ENCODE measurements at regions not wholly inside any gene's neighbourhood (a gene's known extent, or its start where the extent isn't known, plus 50 kb on each side); places are given as distances from the start of the nearest gene placed in this dataset.

DNA sequence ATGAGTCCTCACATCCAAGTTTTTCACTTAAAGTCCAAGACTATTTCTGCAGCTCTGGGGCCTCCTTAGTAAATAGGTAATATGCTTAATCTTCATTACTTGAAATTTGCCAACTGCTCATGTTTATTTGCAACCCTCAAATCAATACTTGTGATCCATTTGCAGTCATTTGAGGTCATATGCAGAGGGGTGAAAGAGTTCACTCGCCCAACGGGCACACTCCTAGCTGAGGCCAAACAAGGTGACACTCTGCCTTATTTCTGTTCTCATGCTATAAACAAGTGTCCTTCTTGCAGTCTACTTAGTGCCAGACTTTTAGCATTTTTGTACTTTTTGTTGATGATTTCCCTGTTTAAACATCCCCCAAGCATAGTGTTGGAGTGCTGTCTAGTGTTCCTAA lies 409.9 kb downstream of the AEBP2 start:
- no peaks in the 10 kb centered on the region for H3K4me1 Mint-ChIP-seq
- H3K36me3 Mint-ChIP-seq, result no peaks in the 10 kb centered on the region
- H3K4me3 Mint-ChIP-seq, result no peak overlapping the region
- DNase-seq (ENCODE audit: low spot score in 2 of 2) (no peak), ATAC-seq (no peak)
- peaks cover 3% of the 10 kb centered on the region for H3K9me3 Mint-ChIP-seq
- no peak overlapping the region for H3K27ac Mint-ChIP-seq

GRCh38 chr12:19850346-19851065 lies 411.2 kb downstream of the AEBP2 start:
- Mint-ChIP-seq H3K9me3 (peaks cover 3% of the 10 kb centered on the region), H3K4me1 (no peaks in the 10 kb centered on the region), H3K4me3 (no peak overlapping the region), H3K36me3 (no peaks in the 10 kb centered on the region), H3K27ac (no peak overlapping the region)
- DNase-seq (ENCODE audit: low spot score in 2 of 2) (no peak), ATAC-seq (no peak)

DNA sequence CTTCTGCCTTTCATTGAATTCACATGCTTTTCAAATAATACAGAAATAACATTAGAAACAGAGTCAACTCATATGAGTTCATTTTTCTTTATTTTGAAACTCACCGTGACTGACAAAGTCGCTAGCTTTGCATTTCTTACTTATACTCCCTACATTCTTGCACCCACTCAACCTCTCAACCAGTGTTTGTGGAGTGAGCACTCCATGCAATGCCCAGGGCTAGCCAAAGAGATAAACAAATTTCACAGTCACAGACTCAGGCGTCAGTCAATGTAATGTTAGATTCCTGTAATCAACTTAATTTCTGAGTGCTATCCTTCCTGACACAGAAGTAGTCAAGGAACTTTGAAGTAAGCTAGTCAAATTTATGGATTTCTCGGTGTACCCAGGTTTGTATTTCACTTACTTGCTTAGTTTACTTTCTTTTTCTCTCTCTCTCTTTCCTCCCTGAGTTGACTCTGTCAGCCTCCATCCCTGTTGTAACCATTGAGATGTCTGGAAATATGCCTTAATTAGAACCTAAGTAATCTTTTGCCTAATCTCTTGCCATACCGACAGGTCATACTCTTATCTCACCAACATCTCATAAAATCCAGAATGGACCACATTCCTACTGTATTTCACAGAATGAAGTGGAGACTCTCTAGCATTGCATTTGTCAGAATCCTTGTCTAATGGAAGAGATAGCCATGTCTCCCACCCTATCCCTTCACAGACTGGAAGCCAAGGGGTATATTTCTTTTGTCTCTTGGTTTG lies 413.0 kb downstream of the AEBP2 start:
- ATAC-seq (no peak), DNase-seq (ENCODE audit: low spot score in 2 of 2) (no peak)
- no peaks in the 10 kb centered on the region for H3K4me1 Mint-ChIP-seq
- peaks cover 6% of the 10 kb centered on the region for H3K9me3 Mint-ChIP-seq
- H3K4me3 Mint-ChIP-seq, result no peak overlapping the region
- no peaks in the 10 kb centered on the region for H3K36me3 Mint-ChIP-seq
- no peak overlapping the region for H3K27ac Mint-ChIP-seq

GRCh38 chr12:19855851-19856250 lies 416.6 kb downstream of the AEBP2 start:
- Mint-ChIP-seq H3K9me3 (peaks cover 2% of the 10 kb centered on the region), H3K4me1 (no peaks in the 10 kb centered on the region), H3K36me3 (no peaks in the 10 kb centered on the region), H3K4me3 (no peak overlapping the region), H3K27ac (no peak overlapping the region)
- DNase-seq (ENCODE audit: low spot score in 2 of 2) (no peak), ATAC-seq (no peak)

DNA sequence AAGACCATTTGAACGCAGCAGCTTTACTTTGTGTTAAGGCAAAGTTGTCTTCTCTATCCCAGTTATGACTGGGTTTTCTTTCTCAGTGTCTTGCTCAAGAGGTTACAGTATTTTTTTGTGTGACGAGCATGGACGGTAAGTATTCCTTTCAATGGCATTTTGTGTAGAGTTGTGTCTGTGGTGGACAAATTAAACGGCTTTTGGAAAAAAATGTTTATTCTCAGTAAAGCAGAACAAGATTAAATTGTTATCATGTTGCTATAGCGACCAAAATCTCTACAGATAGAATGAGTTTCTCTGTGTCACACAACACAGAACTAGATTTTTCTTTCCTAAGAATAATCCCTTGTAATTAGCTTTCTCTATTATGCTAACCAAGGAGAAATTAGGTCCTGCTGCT lies 417.1 kb downstream of the AEBP2 start:
- H3K9me3 Mint-ChIP-seq, result peaks cover 5% of the 10 kb centered on the region
- no peak overlapping the region for H3K27ac Mint-ChIP-seq
- ATAC-seq (no peak), DNase-seq (ENCODE audit: low spot score in 2 of 2) (no peak)
- H3K4me1 Mint-ChIP-seq, result no peaks in the 10 kb centered on the region
- H3K36me3 Mint-ChIP-seq, result no peaks in the 10 kb centered on the region
- H3K4me3 Mint-ChIP-seq, result no peak overlapping the region

- Mint-ChIP-seq H3K9me3 (peaks cover 5% of the 10 kb centered on the region), H3K4me1 (no peaks in the 10 kb centered on the region), H3K27ac (no peak overlapping the region), H3K36me3 (no peaks in the 10 kb centered on the region), H3K4me3 (no peak overlapping the region)
- DNase-seq (ENCODE audit: low spot score in 2 of 2), result no peak
- ATAC-seq, result no peak
Observed at GRCh38 chr12:19857204-19857603, 417.9 kb downstream of the AEBP2 start.

DNA sequence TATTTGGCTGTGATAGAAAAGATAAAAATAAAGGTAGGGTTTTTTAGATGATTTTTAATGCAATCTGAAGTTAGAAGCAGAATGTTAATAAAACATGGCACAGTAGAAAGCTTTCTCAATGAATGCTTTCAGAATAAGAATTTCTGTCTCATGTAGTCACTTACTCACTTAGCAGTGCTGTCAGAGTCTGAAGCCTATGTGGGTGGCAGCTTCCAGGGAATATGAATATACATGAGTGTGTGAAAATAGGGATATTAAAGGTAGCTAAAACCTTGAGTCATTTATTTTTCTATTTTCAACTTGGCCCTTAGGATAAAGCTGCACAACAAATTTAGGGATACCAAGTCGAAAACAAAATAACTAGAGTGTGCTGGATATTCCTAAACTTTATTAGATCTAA lies 427.9 kb downstream of the AEBP2 start:
- no peaks in the 10 kb centered on the region for H3K36me3 Mint-ChIP-seq
- DNase-seq (ENCODE audit: low spot score in 2 of 2) (no peak), ATAC-seq (no peak)
- no peak overlapping the region for H3K27ac Mint-ChIP-seq
- H3K4me1 Mint-ChIP-seq, result no peaks in the 10 kb centered on the region
- no peaks in the 10 kb centered on the region for H3K9me3 Mint-ChIP-seq
- H3K4me3 Mint-ChIP-seq, result no peak overlapping the region

DNA sequence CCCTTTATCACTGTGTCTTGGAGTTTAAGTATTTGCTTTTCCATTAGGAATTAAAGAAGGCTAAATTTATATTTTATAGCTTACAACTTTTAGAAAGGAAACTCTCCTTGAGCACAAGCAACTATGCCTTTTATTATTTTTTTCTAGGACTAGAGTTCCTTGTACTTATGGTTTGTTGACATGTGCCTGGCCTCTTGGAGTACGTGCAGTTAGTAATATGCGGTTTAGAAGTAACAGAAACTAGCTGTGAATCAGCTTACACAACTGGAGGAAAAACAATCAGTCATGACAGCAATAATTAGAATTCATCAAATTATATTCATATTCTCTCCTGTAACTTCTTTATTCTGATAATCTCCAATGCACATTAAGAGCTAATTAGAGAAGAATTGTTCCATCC lies 428.7 kb downstream of the AEBP2 start:
- Mint-ChIP-seq H3K4me3 (no peak overlapping the region), H3K4me1 (no peaks in the 10 kb centered on the region), H3K27ac (no peak overlapping the region), H3K36me3 (no peaks in the 10 kb centered on the region), H3K9me3 (no peaks in the 10 kb centered on the region)
- ATAC-seq, result peak; percentile 46
- no peak for DNase-seq (ENCODE audit: low spot score in 2 of 2)

DNA sequence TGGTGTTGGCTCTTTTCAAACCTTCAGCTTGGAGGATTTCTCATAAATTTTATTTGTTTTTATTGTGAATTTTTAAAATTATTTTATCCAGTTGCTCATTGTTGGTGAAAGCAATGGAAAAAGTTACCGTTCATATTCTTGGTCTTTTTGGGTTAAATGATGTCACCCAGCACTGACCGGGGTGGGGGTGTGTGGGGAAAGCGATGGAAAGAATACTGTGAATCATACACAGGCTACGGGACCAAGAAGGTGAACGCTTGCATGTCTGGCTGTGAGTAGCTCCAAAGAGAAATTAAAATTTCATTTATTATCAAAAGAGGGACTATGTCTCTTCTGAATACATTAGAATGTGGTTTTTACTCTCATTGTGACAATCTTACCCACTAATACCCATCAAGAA lies 430.1 kb downstream of the AEBP2 start:
- no peak overlapping the region for H3K4me3 Mint-ChIP-seq
- no peak overlapping the region for H3K27ac Mint-ChIP-seq
- peak; percentile 85 for ATAC-seq
- H3K36me3 Mint-ChIP-seq, result no peaks in the 10 kb centered on the region
- no peaks in the 10 kb centered on the region for H3K4me1 Mint-ChIP-seq
- no peak for DNase-seq (ENCODE audit: low spot score in 2 of 2)
- H3K9me3 Mint-ChIP-seq, result no peaks in the 10 kb centered on the region

- Mint-ChIP-seq H3K4me3 (no peak overlapping the region), H3K4me1 (no peaks in the 10 kb centered on the region), H3K9me3 (no peaks in the 10 kb centered on the region), H3K27ac (no peak overlapping the region), H3K36me3 (no peaks in the 10 kb centered on the region)
- no peak for ATAC-seq
- no peak for DNase-seq (ENCODE audit: low spot score in 2 of 2)
Observed at GRCh38 chr12:19872621-19873540, 433.6 kb downstream of the AEBP2 start.

GRCh38 chr12:19880076-19880475 lies 440.8 kb downstream of the AEBP2 start:
- H3K36me3 Mint-ChIP-seq, result no peaks in the 10 kb centered on the region
- no peaks in the 10 kb centered on the region for H3K4me1 Mint-ChIP-seq
- no peak for DNase-seq (ENCODE audit: low spot score in 2 of 2)
- ATAC-seq, result no peak
- no peak overlapping the region for H3K27ac Mint-ChIP-seq
- H3K9me3 Mint-ChIP-seq, result no peaks in the 10 kb centered on the region
- no peak overlapping the region for H3K4me3 Mint-ChIP-seq

DNA sequence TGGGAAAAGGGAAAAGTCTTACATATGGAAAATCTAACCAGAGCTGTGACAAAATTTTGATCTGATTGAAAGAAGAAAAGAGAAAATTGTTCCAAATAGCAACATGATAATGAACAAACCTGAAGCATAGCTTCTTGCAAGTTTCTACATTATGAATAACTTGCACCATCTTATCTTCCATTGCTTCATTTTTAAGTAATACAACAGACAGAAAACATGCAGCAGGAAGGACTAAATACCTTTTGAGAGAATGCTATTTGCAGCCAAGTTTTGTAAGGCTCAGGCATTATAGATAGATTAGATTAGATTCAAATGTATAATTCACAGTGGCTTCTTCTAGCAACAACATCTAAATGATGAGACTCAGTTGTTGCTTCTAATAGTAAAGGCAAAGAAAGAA lies 441.4 kb downstream of the AEBP2 start:
- Mint-ChIP-seq H3K4me1 (no peaks in the 10 kb centered on the region), H3K4me3 (no peak overlapping the region), H3K9me3 (no peaks in the 10 kb centered on the region), H3K27ac (no peak overlapping the region), H3K36me3 (no peaks in the 10 kb centered on the region)
- ATAC-seq (no peak), DNase-seq (ENCODE audit: low spot score in 2 of 2) (no peak)

- Mint-ChIP-seq H3K4me1 (no peaks in the 10 kb centered on the region), H3K4me3 (no peak overlapping the region), H3K36me3 (no peaks in the 10 kb centered on the region), H3K27ac (no peak overlapping the region), H3K9me3 (no peaks in the 10 kb centered on the region)
- DNase-seq (ENCODE audit: low spot score in 2 of 2) (no peak), ATAC-seq (no peak)
Observed at GRCh38 chr12:19882346-19882745, 443.1 kb downstream of the AEBP2 start.

DNA sequence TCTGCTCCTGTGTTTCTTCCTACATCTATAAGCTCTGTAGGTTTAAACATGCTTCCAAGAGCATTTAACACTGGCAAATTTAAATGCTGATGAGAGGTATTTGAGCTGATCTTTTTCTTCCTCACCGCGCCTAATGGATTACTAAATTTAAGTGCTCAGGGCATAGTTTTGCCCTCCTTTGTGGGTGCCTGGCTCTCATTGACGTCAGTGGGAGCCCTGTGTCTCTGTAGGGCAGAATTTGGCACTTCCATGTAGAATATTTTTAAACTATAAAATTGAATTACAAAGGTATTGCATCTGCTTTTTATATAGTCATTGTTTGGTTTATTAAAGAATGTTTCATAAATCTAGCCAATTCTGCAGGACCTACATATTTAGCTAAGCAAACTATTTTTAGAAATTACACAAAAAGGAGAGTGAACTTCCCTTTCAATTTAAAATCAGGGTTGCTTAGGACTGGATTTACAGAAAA lies 444.8 kb downstream of the AEBP2 start:
- H3K9me3 Mint-ChIP-seq, result no peaks in the 10 kb centered on the region
- H3K36me3 Mint-ChIP-seq, result no peaks in the 10 kb centered on the region
- no peak for ATAC-seq
- no peak overlapping the region for H3K4me3 Mint-ChIP-seq
- H3K27ac Mint-ChIP-seq, result no peak overlapping the region
- no peaks in the 10 kb centered on the region for H3K4me1 Mint-ChIP-seq
- no peak for DNase-seq (ENCODE audit: low spot score in 2 of 2)

- Mint-ChIP-seq H3K4me3 (no peak overlapping the region), H3K36me3 (no peaks in the 10 kb centered on the region), H3K4me1 (no peaks in the 10 kb centered on the region), H3K9me3 (no peaks in the 10 kb centered on the region), H3K27ac (no peak overlapping the region)
- ATAC-seq (no peak), DNase-seq (ENCODE audit: low spot score in 2 of 2) (no peak)
Observed at GRCh38 chr12:19885093-19885812, 446.0 kb downstream of the AEBP2 start.
